ENCODE measurements at regions not wholly inside any gene's neighbourhood (a gene's known extent, or its start where the extent isn't known, plus 50 kb on each side); places are given as distances from the start of the nearest gene placed in this dataset.

DNA sequence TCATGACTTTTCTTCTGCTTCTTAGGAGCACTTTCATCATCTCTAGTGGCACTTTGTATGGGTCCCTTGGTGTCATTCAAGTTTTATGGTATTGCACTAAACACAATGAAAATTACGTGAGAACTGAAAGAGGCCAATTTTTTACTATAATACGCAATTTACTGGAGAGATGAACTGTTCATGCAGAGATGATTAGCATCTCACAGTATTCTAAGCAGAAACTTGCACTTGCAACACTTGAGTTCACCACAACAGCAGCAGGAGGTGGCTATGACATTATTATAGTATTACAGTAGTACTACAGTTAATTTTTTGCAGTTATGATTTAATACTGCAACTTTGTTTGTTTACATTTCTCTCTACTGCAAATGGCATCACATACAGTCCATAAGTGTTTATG is 793.1 kb upstream of the CRIM1 start:
- no peak for TF ChIP-seq CTCF (IDR thresholded peaks at IDR 0.05)
- TF ChIP-seq POLR2A (IDR thresholded peaks at IDR 0.05) = no peak

Measured in right lobe of liver (tissue), 4 donors.